Skeletal muscle tissue (tissue), 3 donors: ENCODE measurements at regions not wholly inside any gene's neighbourhood (a gene's known extent, or its start where the extent isn't known, plus 50 kb on each side); places are given as distances from the start of the nearest gene placed in this dataset.

ENCODE experiments used
- H3K27ac ChIP-seq: one replicate; pipeline ENCODE4 v1.7.0; 2013; ENCODE audit warnings: mild to moderate bottlenecking, low read depth, low read length, inconsistent platforms
- H3K27me3 ChIP-seq, 3 donors: one replicate each; pipeline ENCODE4 v1.7.0; 2013; ENCODE audit warnings: low read length in 3 of 3; ENCODE audit not compliant: control insufficient read depth in 3 of 3, insufficient read depth in 3 of 3
- H3K36me3 ChIP-seq, 3 donors: one replicate each; pipeline ENCODE4 v1.7.0; 2013; ENCODE audit warnings: low read length in 3 of 3; ENCODE audit not compliant: control insufficient read depth in 3 of 3, insufficient read depth in 3 of 3
- H3K4me1 ChIP-seq, 3 donors: one replicate each; pipeline ENCODE4 v1.7.0; 2013; ENCODE audit warnings: low read length in 3 of 3, mild to moderate bottlenecking in 3 of 3; ENCODE audit not compliant: control insufficient read depth in 3 of 3, insufficient read depth in 3 of 3
- H3K4me3 ChIP-seq, 3 donors: one replicate each; pipeline ENCODE4 v1.7.0; 2013; ENCODE audit warnings: low read length in 3 of 3
- H3K9ac ChIP-seq, 3 donors: one replicate each; pipeline ENCODE4 v1.7.0; 2013; ENCODE audit warnings: low read length in 3 of 3, mild to moderate bottlenecking in 3 of 3, moderate library complexity in 2 of 3, low read depth in 1 of 3
- H3K9me3 ChIP-seq, 3 donors: one replicate each; pipeline ENCODE4 v1.7.0; 2013; ENCODE audit warnings: low read length in 3 of 3; ENCODE audit not compliant: control insufficient read depth in 3 of 3
- donor health status: Osteomylitis.

GRCh38 chr2:107086497-107086896 is 200.5 kb upstream of the ST6GAL2 start:
- Histone ChIP-seq H3K4me3 (no peak overlapping the region), H3K4me1 (no peaks in the 10 kb centered on the region), H3K9ac (no peak overlapping the region), H3K27ac (no peak overlapping the region), H3K36me3 (no peaks in the 10 kb centered on the region), H3K9me3 (peaks cover 0 to 2% (median 0%) of the 10 kb centered on the region in 3 donors), H3K27me3 (no peaks in the 10 kb centered on the region)

GRCh38 chr2:107088156-107088555 is 202.2 kb upstream of the ST6GAL2 start:
- Histone ChIP-seq H3K4me1 (no peaks in the 10 kb centered on the region), H3K9ac (no peak overlapping the region), H3K36me3 (no peaks in the 10 kb centered on the region), H3K27me3 (no peaks in the 10 kb centered on the region), H3K9me3 (peaks cover 0 to 2% (median 0%) of the 10 kb centered on the region in 3 donors), H3K4me3 (no peak overlapping the region), H3K27ac (no peak overlapping the region)

- H3K27me3 ChIP-seq = no peaks in the 10 kb centered on the region
- no peak overlapping the region for H3K9ac ChIP-seq
- peaks cover 0 to 13% (median 12%) of the 10 kb centered on the region in 3 donors for H3K4me1 ChIP-seq
- H3K27ac ChIP-seq = no peak overlapping the region
- H3K9me3 ChIP-seq = peaks cover 0 to 2% (median 0%) of the 10 kb centered on the region in 3 donors
- H3K4me3 ChIP-seq = no peak overlapping the region
- H3K36me3 ChIP-seq = no peaks in the 10 kb centered on the region
Observed at GRCh38 chr2:107091163-107091864, 205.3 kb upstream of the ST6GAL2 start.

GRCh38 chr2:107093426-107093957 is 207.5 kb upstream of the ST6GAL2 start:
- Histone ChIP-seq H3K4me3 (no peak overlapping the region), H3K27me3 (no peaks in the 10 kb centered on the region), H3K9ac (no peak overlapping the region), H3K4me1 (peaks cover 0 to 13% (median 12%) of the 10 kb centered on the region in 3 donors), H3K36me3 (no peaks in the 10 kb centered on the region), H3K9me3 (peaks cover 0 to 2% (median 0%) of the 10 kb centered on the region in 3 donors), H3K27ac (no peak overlapping the region)

- peak overlapping the region in 1 of 3 donors; percentile 8 for H3K9ac ChIP-seq
- no peak overlapping the region for H3K4me3 ChIP-seq
- peaks cover 0 to 13% (median 12%) of the 10 kb centered on the region in 3 donors for H3K4me1 ChIP-seq
- H3K9me3 ChIP-seq = no peaks in the 10 kb centered on the region
- H3K36me3 ChIP-seq = no peaks in the 10 kb centered on the region
- H3K27ac ChIP-seq = no peak overlapping the region
- no peaks in the 10 kb centered on the region for H3K27me3 ChIP-seq
Observed at GRCh38 chr2:107094450-107094986, 208.6 kb upstream of the ST6GAL2 start.

GRCh38 chr2:107102176-107102575 is 216.2 kb upstream of the ST6GAL2 start:
- Histone ChIP-seq H3K4me1 (no peaks in the 10 kb centered on the region), H3K36me3 (no peaks in the 10 kb centered on the region), H3K4me3 (no peak overlapping the region), H3K9ac (no peak overlapping the region), H3K9me3 (no peaks in the 10 kb centered on the region), H3K27ac (no peak overlapping the region), H3K27me3 (no peaks in the 10 kb centered on the region)

- Histone ChIP-seq H3K9me3 (no peaks in the 10 kb centered on the region), H3K9ac (no peak overlapping the region), H3K36me3 (no peaks in the 10 kb centered on the region), H3K4me1 (no peaks in the 10 kb centered on the region), H3K4me3 (no peak overlapping the region), H3K27ac (no peak overlapping the region), H3K27me3 (no peaks in the 10 kb centered on the region)
Observed at GRCh38 chr2:107107351-107107750, 221.4 kb upstream of the ST6GAL2 start.

- H3K4me1 ChIP-seq = no peaks in the 10 kb centered on the region
- no peak overlapping the region for H3K27ac ChIP-seq
- H3K9ac ChIP-seq = no peak overlapping the region
- no peaks in the 10 kb centered on the region for H3K36me3 ChIP-seq
- no peak overlapping the region for H3K4me3 ChIP-seq
- no peaks in the 10 kb centered on the region for H3K9me3 ChIP-seq
- no peaks in the 10 kb centered on the region for H3K27me3 ChIP-seq
Observed at GRCh38 chr2:107108556-107108955, 222.6 kb upstream of the ST6GAL2 start.

- no peaks in the 10 kb centered on the region for H3K4me1 ChIP-seq
- H3K36me3 ChIP-seq = no peaks in the 10 kb centered on the region
- H3K4me3 ChIP-seq = no peak overlapping the region
- H3K27me3 ChIP-seq = no peaks in the 10 kb centered on the region
- H3K27ac ChIP-seq = no peak overlapping the region
- H3K9me3 ChIP-seq = no peaks in the 10 kb centered on the region
- H3K9ac ChIP-seq = no peak overlapping the region
Observed at GRCh38 chr2:107111623-107112022, 225.7 kb upstream of the ST6GAL2 start.

GRCh38 chr2:107112561-107112960 is 226.6 kb upstream of the ST6GAL2 start:
- no peaks in the 10 kb centered on the region for H3K9me3 ChIP-seq
- no peak overlapping the region for H3K9ac ChIP-seq
- H3K27me3 ChIP-seq = no peaks in the 10 kb centered on the region
- no peaks in the 10 kb centered on the region for H3K4me1 ChIP-seq
- H3K36me3 ChIP-seq = no peaks in the 10 kb centered on the region
- H3K4me3 ChIP-seq = no peak overlapping the region
- no peak overlapping the region for H3K27ac ChIP-seq
